SK-N-SH (cell line): ENCODE measurements at regions not wholly inside any gene's neighbourhood (a gene's known extent, or its start where the extent isn't known, plus 50 kb on each side); places are given as distances from the start of the nearest gene placed in this dataset.

ENCODE experiments used
- CTCF ChIA-PET: fragments of 300-600, 350-600 bp; formaldehyde crosslinking; extraction: SDS; loops from one replicate; lab custom pipeline; 2021; lab: Yijun Ruan, JAX
- POLR2A ChIA-PET: fragments of 350-600 bp; sonication (Branson Sonifier 250); formaldehyde crosslinking; extraction: SDS; loops from one replicate; lab custom pipeline; 2020; ENCODE audit warnings: antibody characterized with exemption, inconsistent platforms; lab: Yijun Ruan, JAX
- DNase-seq: peaks from one replicate; pipeline ENCODE4 v3.0.0; 2012
- H2AFZ ChIP-seq: fragments of 200-600 bp; sonication (generic); 2 replicates; pipeline ENCODE4 v1.8.1; 2016; ENCODE audit warnings: antibody characterized with exemption, mild to moderate bottlenecking, low read depth
- H3F3A ChIP-seq: fragments of 200-600 bp; sonication (generic); replicated peaks from 2 replicates; pipeline ENCODE3; 2016; ENCODE audit warnings: antibody characterized with exemption, mild to moderate bottlenecking; ENCODE audit not compliant: insufficient read depth
- H3K27ac ChIP-seq, 2 experiments: fragments of 200-500 bp in 1 of 2; fragments of 200-600 bp in 1 of 2; sonication (Bioruptor generic) in 1 of 2; sonication (generic), shearing (Covaris generic) in 1 of 2; 2 replicates each; pipeline versions ENCODE4 v1.5.1 to v1.6.1; 2014 to 2016; ENCODE audit warnings: low read depth in 2 of 2, inconsistent platforms in 1 of 2, low read length in 1 of 2, mild to moderate bottlenecking in 1 of 2, mixed read lengths in 1 of 2
- H3K27me3 ChIP-seq: fragments of 200-600 bp; sonication (generic), shearing (Covaris generic); 2 replicates; pipeline ENCODE4 v1.6.1; 2016; ENCODE audit warnings: mixed run types; ENCODE audit not compliant: insufficient read depth
- H3K36me3 ChIP-seq, 2 experiments: fragments of 200-500 bp in 1 of 2; fragments of 200-600 bp in 1 of 2; sonication (Bioruptor generic) in 1 of 2; sonication (generic) in 1 of 2; replicated peaks in 1 of 2; 2 replicates each; pipeline versions ENCODE3 to v1.5.1; 2014 to 2016; ENCODE audit warnings: low read length in 1 of 2, mild to moderate bottlenecking in 1 of 2; ENCODE audit not compliant: insufficient read depth in 2 of 2, control insufficient read depth in 1 of 2
- H3K4me1 ChIP-seq, 2 experiments: fragments of 200-500 bp in 1 of 2; fragments of 200-600 bp in 1 of 2; sonication (Bioruptor generic) in 1 of 2; sonication (generic), shearing (Covaris generic) in 1 of 2; 2 replicates each; pipeline versions ENCODE4 v1.5.1 to v1.6.1; 2014 to 2016; ENCODE audit warnings: low read depth in 1 of 2, low read length in 1 of 2, mixed run types in 1 of 2; ENCODE audit not compliant: insufficient read depth in 2 of 2, control insufficient read depth in 1 of 2
- H3K4me2 ChIP-seq: fragments of 200-600 bp; sonication (generic), shearing (Covaris generic); 2 replicates; pipeline ENCODE4 v1.6.1; 2017; ENCODE audit warnings: mixed run types
- H3K4me3 ChIP-seq, 2 experiments: fragments of 200-500 bp in 1 of 2; fragments of 200-600 bp in 1 of 2; sonication (Bioruptor generic) in 1 of 2; sonication (generic), shearing (Covaris generic) in 1 of 2; 2 replicates each; pipeline versions ENCODE4 v1.5.1 to v1.8.1; 2014 to 2016; ENCODE audit warnings: low read depth in 2 of 2, inconsistent platforms in 1 of 2, low read length in 1 of 2, mild to moderate bottlenecking in 1 of 2, mixed read lengths in 1 of 2, moderate library complexity in 1 of 2
- H3K79me2 ChIP-seq: fragments of 200-600 bp; sonication (generic); 2 replicates; pipeline ENCODE4 v1.8.1; 2017; ENCODE audit warnings: mild to moderate bottlenecking; ENCODE audit not compliant: insufficient read depth
- H3K9ac ChIP-seq: fragments of 200-600 bp; sonication (generic); 2 replicates; pipeline ENCODE4 v1.6.1; 2017; ENCODE audit warnings: mixed run types
- H3K9me2 ChIP-seq: fragments of 200-600 bp; sonication (generic); 2 replicates; pipeline ENCODE4 v1.6.1; 2017; ENCODE audit warnings: mixed run types
- H3K9me3 ChIP-seq: fragments of 200-600 bp; sonication (generic); 2 replicates; pipeline ENCODE4 v1.6.1; 2017; ENCODE audit warnings: mixed run types, mild to moderate bottlenecking, moderate library complexity
- H4K20me1 ChIP-seq: fragments of 200-600 bp; sonication (generic); 2 replicates; pipeline ENCODE4 v1.6.1; 2017; ENCODE audit warnings: mild to moderate bottlenecking, mixed run types; ENCODE audit not compliant: insufficient read depth
- CTCF ChIP-seq: fragments of 200-600 bp; sonication (generic); IDR thresholded peaks from 2 replicates; pipeline ENCODE4 v1.6.1; 2017; ENCODE audit warnings: antibody characterized with exemption, mild to moderate bottlenecking, moderate library complexity
- ELF1 ChIP-seq: IDR thresholded peaks from 2 replicates; pipeline ENCODE4 v1.4.0; 2012
- FOXJ3 ChIP-seq: sonication (generic); formaldehyde crosslinking; IDR thresholded peaks from 2 replicates; pipeline ENCODE4 v1.5.1; 2020; ENCODE audit warnings: mild to moderate bottlenecking, missing genetic modification reagents
- GABPA ChIP-seq: IDR thresholded peaks from 2 replicates; pipeline ENCODE4 v1.4.0; 2012; ENCODE audit warnings: low read depth, mild to moderate bottlenecking
- JUND ChIP-seq: IDR thresholded peaks from 2 replicates; pipeline ENCODE4 v1.4.0; 2012
- MEF2A ChIP-seq: IDR thresholded peaks from 2 replicates; pipeline ENCODE4 v1.4.0; 2012; ENCODE audit warnings: low read depth, borderline replicate concordance
- MXI1 ChIP-seq: IDR thresholded peaks from 2 replicates; pipeline ENCODE4 v1.6.1; 2012; ENCODE audit warnings: mild to moderate bottlenecking, low read depth, low read length, improper control_type of control experiment
- NFIC ChIP-seq: IDR thresholded peaks from 2 replicates; pipeline ENCODE4 v1.4.0; 2012; ENCODE audit warnings: borderline replicate concordance
- RAD21 ChIP-seq: IDR thresholded peaks from 2 replicates; pipeline ENCODE4 v1.6.1; 2012; ENCODE audit warnings: mild to moderate bottlenecking, low read length
- RXRA ChIP-seq: IDR thresholded peaks from 2 replicates; pipeline ENCODE4 v1.4.0; 2012; ENCODE audit warnings: low read depth, mild to moderate bottlenecking, borderline replicate concordance
- TCF12 ChIP-seq: IDR thresholded peaks from 2 replicates; pipeline ENCODE4 v1.4.0; 2012
- USF1 ChIP-seq: IDR thresholded peaks from 2 replicates; pipeline ENCODE4 v1.4.0; 2012; ENCODE audit warnings: low read depth, borderline replicate concordance
- YY1 ChIP-seq: IDR thresholded peaks from 2 replicates; pipeline ENCODE4 v1.4.0; 2012; ENCODE audit warnings: low read depth, mild to moderate bottlenecking
- WGBS: methylation state at CpG from one replicate; pipeline ENCODE4 v1.1.6; 2017; ENCODE audit warnings: low lambda C conversion rate; 5-methylcytosine and 5-hydroxymethylcytosine counted together
- TF ChIP-seq, protein P1 (sequence below): IDR thresholded peaks from 2 replicates; pipeline ENCODE4 v1.6.1; 2012; ENCODE audit warnings: mild to moderate bottlenecking, low read depth, low read length, moderate library complexity
- TF ChIP-seq, protein P2 (sequence below): IDR thresholded peaks from 2 replicates; pipeline ENCODE4 v1.4.0; 2012; ENCODE audit warnings: low read depth
- TF ChIP-seq, protein P3 (sequence below): fragments of 150-350 bp; IDR thresholded peaks from 2 replicates; pipeline ENCODE4 v1.6.1; 2016; ENCODE audit warnings: mild to moderate bottlenecking, low read depth, low read length

- Histone ChIP-seq H3K4me1 (no peaks in the 10 kb centered on the region; a peak in 1 of 4 replicates), H3K27ac (no peak overlapping the region), H3K9ac (no peak overlapping the region), H4K20me1 (no peaks in the 10 kb centered on the region), H3K4me3 (no peak overlapping the region), H2AFZ (no peak overlapping the region), H3K9me3 (no peaks in the 10 kb centered on the region), H3K36me3 (no peaks in the 10 kb centered on the region), H3K27me3 (no peaks in the 10 kb centered on the region), H3F3A (no peaks in the 10 kb centered on the region), H3K9me2 (no peaks in the 10 kb centered on the region), H3K4me2 (no peak overlapping the region), H3K79me2 (no peaks in the 10 kb centered on the region)
- DNase-seq, result no peak
- TF ChIP-seq MXI1 (no peak), YY1 (no peak), ELF1 (no peak), RXRA (no peak), USF1 (no peak), GABPA (no peak), JUND (no peak), FOXJ3 (CRISPR knock-in tag) (no peak), TCF12 (no peak), CTCF (no peak), RAD21 (no peak), NFIC (no peak), MEF2A (no peak)
- TF ChIP-seq, protein P1, sequence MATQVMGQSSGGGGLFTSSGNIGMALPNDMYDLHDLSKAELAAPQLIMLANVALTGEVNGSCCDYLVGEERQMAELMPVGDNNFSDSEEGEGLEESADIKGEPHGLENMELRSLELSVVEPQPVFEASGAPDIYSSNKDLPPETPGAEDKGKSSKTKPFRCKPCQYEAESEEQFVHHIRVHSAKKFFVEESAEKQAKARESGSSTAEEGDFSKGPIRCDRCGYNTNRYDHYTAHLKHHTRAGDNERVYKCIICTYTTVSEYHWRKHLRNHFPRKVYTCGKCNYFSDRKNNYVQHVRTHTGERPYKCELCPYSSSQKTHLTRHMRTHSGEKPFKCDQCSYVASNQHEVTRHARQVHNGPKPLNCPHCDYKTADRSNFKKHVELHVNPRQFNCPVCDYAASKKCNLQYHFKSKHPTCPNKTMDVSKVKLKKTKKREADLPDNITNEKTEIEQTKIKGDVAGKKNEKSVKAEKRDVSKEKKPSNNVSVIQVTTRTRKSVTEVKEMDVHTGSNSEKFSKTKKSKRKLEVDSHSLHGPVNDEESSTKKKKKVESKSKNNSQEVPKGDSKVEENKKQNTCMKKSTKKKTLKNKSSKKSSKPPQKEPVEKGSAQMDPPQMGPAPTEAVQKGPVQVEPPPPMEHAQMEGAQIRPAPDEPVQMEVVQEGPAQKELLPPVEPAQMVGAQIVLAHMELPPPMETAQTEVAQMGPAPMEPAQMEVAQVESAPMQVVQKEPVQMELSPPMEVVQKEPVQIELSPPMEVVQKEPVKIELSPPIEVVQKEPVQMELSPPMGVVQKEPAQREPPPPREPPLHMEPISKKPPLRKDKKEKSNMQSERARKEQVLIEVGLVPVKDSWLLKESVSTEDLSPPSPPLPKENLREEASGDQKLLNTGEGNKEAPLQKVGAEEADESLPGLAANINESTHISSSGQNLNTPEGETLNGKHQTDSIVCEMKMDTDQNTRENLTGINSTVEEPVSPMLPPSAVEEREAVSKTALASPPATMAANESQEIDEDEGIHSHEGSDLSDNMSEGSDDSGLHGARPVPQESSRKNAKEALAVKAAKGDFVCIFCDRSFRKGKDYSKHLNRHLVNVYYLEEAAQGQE, result no peak
- TF ChIP-seq, protein P2, sequence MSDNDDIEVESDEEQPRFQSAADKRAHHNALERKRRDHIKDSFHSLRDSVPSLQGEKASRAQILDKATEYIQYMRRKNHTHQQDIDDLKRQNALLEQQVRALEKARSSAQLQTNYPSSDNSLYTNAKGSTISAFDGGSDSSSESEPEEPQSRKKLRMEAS, result no peak
- TF ChIP-seq, protein P3, sequence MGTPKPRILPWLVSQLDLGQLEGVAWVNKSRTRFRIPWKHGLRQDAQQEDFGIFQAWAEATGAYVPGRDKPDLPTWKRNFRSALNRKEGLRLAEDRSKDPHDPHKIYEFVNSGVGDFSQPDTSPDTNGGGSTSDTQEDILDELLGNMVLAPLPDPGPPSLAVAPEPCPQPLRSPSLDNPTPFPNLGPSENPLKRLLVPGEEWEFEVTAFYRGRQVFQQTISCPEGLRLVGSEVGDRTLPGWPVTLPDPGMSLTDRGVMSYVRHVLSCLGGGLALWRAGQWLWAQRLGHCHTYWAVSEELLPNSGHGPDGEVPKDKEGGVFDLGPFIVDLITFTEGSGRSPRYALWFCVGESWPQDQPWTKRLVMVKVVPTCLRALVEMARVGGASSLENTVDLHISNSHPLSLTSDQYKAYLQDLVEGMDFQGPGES, result no peak
- ChIA-PET CTCF (no interaction called here), POLR2A (no interaction called here)
- 90% methylated on average over 5 of the region's 5 CpGs for WGBS
Measured at GRCh38 chr5:125503946-125504345, 757.5 kb upstream of the ZNF608 start.
